GM12864 (cell line): ENCODE measurements at regions not wholly inside any gene's neighbourhood (a gene's known extent, or its start where the extent isn't known, plus 50 kb on each side); places are given as distances from the start of the nearest gene placed in this dataset.

ENCODE experiments used
- DNase-seq: peaks from one replicate; pipeline ENCODE4 v3.0.0-alpha.2; 2011; ENCODE audit warnings: low read depth
- H3K4me3 ChIP-seq: 2 replicates; pipeline ENCODE4 v1.5.1; 2011; ENCODE audit warnings: mild to moderate bottlenecking, low read depth, low read length, control low read depth
- TF ChIP-seq, protein P1 (sequence below): IDR thresholded peaks from 2 replicates; pipeline ENCODE4 v1.5.1; 2011; ENCODE audit warnings: low read depth, mild to moderate bottlenecking, moderate library complexity, low read length, control low read depth, inconsistent platforms; ENCODE audit errors: missing control alignments

DNA sequence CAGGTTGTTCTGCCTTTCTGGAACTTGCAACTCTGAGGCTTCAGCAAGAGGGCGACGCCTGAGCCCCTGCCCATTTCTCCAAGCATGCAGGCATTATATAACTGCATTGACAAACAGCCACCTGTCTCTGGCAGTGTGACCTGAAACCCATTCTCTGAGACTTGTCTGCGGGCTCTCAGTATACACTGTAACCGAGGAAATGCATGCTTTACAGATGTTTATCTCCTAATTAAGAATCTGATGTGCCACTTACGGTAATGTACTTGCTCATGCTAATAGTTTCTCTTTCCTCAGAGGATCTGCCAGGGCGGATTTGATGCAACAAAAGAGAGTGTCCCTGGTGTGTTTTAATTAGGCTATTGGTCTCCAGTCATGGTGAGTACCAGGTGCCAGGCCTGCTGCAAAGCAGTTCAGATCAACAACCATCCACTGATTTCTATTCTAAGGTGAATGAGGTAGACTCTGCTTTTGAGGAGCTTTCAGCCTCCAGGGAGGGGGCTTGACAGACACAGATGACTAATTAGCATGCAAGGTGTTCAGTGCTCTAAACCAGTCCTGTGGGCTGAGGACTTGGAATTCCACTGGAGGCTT lies 593.7 kb upstream of the KLF4 start:
- H3K4me3 ChIP-seq = no peak overlapping the region
- TF ChIP-seq, protein P1, sequence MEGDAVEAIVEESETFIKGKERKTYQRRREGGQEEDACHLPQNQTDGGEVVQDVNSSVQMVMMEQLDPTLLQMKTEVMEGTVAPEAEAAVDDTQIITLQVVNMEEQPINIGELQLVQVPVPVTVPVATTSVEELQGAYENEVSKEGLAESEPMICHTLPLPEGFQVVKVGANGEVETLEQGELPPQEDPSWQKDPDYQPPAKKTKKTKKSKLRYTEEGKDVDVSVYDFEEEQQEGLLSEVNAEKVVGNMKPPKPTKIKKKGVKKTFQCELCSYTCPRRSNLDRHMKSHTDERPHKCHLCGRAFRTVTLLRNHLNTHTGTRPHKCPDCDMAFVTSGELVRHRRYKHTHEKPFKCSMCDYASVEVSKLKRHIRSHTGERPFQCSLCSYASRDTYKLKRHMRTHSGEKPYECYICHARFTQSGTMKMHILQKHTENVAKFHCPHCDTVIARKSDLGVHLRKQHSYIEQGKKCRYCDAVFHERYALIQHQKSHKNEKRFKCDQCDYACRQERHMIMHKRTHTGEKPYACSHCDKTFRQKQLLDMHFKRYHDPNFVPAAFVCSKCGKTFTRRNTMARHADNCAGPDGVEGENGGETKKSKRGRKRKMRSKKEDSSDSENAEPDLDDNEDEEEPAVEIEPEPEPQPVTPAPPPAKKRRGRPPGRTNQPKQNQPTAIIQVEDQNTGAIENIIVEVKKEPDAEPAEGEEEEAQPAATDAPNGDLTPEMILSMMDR = no peak
- DNase-seq = no peak

DNA sequence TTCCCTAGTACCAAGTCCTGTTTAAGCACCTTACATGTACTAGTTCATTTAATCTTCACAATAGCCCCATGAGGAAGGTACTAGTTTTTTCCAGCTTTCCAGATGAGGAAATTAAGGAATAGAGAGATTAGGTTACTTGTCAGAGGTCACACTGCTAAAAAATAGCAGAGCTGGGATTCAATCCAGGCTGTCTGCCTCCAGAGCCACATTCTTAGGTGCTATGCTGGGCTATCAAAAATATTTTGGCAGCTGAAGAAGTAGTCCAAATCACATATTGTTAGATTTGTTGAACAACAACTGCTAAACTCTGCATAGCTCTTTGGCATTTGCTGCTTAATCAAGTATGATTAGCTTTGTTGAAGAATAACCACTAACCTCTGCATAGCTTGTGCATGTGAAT lies 591.5 kb upstream of the KLF4 start:
- DNase-seq = no peak
- TF ChIP-seq, protein P1 = no peak
- no peak overlapping the region for H3K4me3 ChIP-seq

DNA sequence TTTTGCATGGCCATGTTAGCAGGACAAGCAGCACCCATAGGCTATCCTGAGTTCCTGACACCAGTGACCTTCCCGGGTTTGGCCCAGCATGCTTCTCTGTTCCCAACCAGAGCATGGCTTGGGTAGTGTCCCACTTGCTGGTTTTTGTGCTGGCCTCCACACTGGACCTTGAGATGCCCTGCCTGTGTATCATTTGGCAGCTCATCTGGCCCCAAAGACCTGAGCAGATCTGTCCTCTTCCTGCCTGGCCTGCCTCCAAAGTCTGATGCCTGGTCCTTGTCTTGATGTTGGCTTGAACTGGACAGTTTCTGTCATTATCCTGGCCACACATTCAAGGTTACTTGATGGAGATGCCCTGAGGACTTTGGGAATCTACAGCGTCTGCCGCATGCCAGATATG lies 590.7 kb upstream of the KLF4 start:
- TF ChIP-seq, protein P1 = no peak
- no peak overlapping the region for H3K4me3 ChIP-seq
- DNase-seq = no peak

DNA sequence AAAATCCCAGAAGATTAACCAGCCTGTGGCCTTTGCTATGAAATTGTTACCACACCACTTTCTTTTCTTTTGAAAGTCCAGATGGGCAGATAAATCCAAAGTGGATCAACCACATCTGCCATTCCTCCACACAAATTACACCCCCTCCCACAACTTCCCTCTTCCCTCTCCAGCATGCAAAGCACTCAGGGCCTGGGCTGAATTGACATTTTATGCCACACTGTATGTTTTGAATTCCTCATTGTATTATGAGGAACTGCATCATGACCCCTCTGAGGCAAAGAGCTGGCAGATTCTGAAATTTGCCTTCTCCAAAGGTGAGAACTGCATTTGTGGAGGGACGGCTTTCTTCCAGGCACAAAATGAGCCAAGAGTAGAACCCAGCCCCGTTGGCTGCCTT lies 589.2 kb upstream of the KLF4 start:
- TF ChIP-seq, protein P1 = no peak
- DNase-seq = no peak
- no peak overlapping the region for H3K4me3 ChIP-seq

DNA sequence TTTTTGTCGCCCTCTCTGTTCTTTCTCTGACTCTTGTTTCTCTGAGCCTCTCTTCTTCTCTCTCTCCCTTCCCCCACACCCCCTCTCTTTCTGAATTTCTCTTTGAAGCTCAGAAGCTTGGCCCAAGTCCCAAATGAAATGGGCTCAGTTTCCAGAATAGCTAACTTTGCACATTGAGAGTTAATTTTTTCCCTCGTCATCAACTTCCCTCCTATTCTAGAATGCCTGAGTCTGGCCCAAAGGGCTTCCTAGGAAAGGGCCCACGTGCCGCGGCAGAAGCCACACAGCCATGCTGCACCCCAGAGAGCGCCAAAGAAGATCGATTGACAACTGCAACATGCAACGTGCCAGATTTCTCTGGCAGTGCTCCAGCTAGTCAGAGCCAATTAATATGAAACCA lies 588.8 kb upstream of the KLF4 start:
- H3K4me3 ChIP-seq = no peak overlapping the region
- DNase-seq = no peak
- TF ChIP-seq, protein P1 = no peak

DNA sequence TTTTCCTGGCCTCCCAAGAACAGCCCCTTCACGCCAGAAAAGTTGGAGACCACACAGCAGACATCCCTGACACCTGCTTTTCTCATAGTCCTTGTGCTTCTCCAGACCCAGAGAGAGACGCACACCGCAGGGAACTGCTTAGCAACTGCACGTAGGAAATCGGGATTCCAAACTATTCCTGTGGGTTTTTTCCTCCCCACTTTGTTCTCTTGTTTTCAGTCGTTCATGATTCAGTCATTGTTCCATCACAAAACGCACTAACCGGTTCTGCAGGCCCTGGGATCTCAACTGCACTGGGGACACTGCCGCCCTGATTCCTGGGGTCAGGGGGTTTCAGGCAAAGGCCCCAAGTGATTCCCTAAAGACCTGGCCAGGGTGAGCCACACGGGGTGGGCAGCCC lies 588.0 kb upstream of the KLF4 start:
- no peak overlapping the region for H3K4me3 ChIP-seq
- DNase-seq = no peak
- TF ChIP-seq, protein P1 = no peak

DNA sequence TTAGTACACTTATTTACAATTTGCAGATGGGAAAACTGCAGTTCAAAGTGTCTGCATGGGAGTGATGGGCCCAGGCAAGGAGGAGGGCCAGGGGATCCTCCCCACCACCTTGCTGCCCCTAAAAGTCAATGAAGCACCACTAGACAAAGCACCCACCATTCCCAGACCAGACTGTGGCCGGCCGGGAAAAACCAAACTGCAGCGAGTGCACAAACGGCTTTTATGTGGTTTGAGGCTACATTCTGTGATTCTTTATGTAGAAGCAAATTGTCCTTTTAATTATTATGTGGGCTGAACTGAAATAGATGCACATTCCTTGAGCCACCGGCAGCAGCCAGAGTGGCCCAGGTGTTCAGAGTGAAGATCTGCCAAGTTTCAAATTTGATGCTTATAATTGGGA lies 585.3 kb upstream of the KLF4 start:
- no peak for DNase-seq
- TF ChIP-seq, protein P1 = no peak

More for the DNA sequence above, 585.3 kb upstream of the KLF4 start:
- no peak overlapping the region for H3K4me3 ChIP-seq
